NAMALWA (cell line): ENCODE measurements at regions not wholly inside any gene's neighbourhood (a gene's known extent, or its start where the extent isn't known, plus 50 kb on each side); places are given as distances from the start of the nearest gene placed in this dataset.
"Not testable (repeated sequence)": the region's sequence is repeated elsewhere in the genome, so short reads cannot be mapped to it uniquely, and the experiment has no call there.

Experiments used
- DNase-seq: peaks from one replicate; pipeline ENCODE4 v3.0.0-alpha.2; 2015; ENCODE audit warnings: low spot score

GRCh38 chr14:101080922-101081593, 177.5 kb upstream of the RTL1 start:
- no peak for DNase-seq

- no peak for DNase-seq
These were observed 178.5 kb upstream of the RTL1 start for GRCh38 chr14:101082036-101082435.

- no peak for DNase-seq
These were observed 179.2 kb upstream of the RTL1 start for GRCh38 chr14:101082436-101083384.

- peak; percentile 13 for DNase-seq
These were observed 180.3 kb upstream of the RTL1 start for GRCh38 chr14:101083564-101084435.

- no peak for DNase-seq
These were observed 180.9 kb upstream of the RTL1 start for GRCh38 chr14:101084436-101084826.

GRCh38 chr14:101086926-101087325, 183.4 kb upstream of the RTL1 start:
- no peak for DNase-seq

GRCh38 chr14:101087614-101088394, 184.3 kb upstream of the RTL1 start:
- no peak for DNase-seq

GRCh38 chr14:101088395-101088667, 184.8 kb upstream of the RTL1 start:
- DNase-seq, result no peak

GRCh38 chr14:101088714-101089113, 185.2 kb upstream of the RTL1 start:
- no peak for DNase-seq

GRCh38 chr14:101090478-101090877, 187.0 kb upstream of the RTL1 start:
- not testable (repeated sequence) for DNase-seq

GRCh38 chr14:101090976-101091375, 187.5 kb upstream of the RTL1 start:
- no peak for DNase-seq

- not testable (repeated sequence) for DNase-seq
These were observed 191.4 kb upstream of the RTL1 start for GRCh38 chr14:101094916-101095315.

GRCh38 chr14:101096551-101096950, 193.0 kb upstream of the RTL1 start:
- DNase-seq, result no peak

- DNase-seq, result no peak
These were observed 193.7 kb upstream of the RTL1 start for GRCh38 chr14:101097109-101097793.

GRCh38 chr14:101098177-101098576, 194.7 kb upstream of the RTL1 start:
- DNase-seq, result no peak

- no peak for DNase-seq
These were observed 195.1 kb upstream of the RTL1 start for GRCh38 chr14:101098641-101099040.

GRCh38 chr14:101101456-101102056, 198.0 kb upstream of the RTL1 start:
- no peak for DNase-seq

GRCh38 chr14:101102875-101103274, 199.4 kb upstream of the RTL1 start:
- DNase-seq, result no peak

- no peak for DNase-seq
These were observed 199.9 kb upstream of the RTL1 start for GRCh38 chr14:101103321-101103901.

GRCh38 chr14:101104485-101104884, 201.0 kb upstream of the RTL1 start:
- DNase-seq, result no peak
